Pancreas (tissue), 10 donors: ENCODE measurements at regions not wholly inside any gene's neighbourhood (a gene's known extent, or its start where the extent isn't known, plus 50 kb on each side); places are given as distances from the start of the nearest gene placed in this dataset.
A peak's percentile ranks its signal among the peaks of the same experiment; 100 is the strongest.

Experiments used
- ATAC-seq, 4 donors: fragments of 200-7000 bp; cut with Tn5 transposase; one replicate each; pipeline versions ENCODE4 v1.8.0 to v1.9.1; 2020; ENCODE audit warnings: mild to moderate bottlenecking in 4 of 4, moderate library complexity in 4 of 4
- DNase-seq, 6 donors: peaks; one replicate each; pipeline ENCODE4 v3.0.0-alpha.2; 2020
- FAIRE-seq: peaks from 2 replicates; lab custom pipeline; 2012; peaks lifted over from hg19 to GRCh38; lab: Jason Lieb, UNC
- H3K27ac ChIP-seq, 4 donors: fragments of 200-600 bp; sonication (generic); 1 replicate in 3 of 4; 2 replicates in 1 of 4; pipeline versions ENCODE4 v1.5.0 to v1.8.0; 2020
- H3K27me3 ChIP-seq, 4 donors: fragments of 200-600 bp; one replicate each; pipeline ENCODE4 v1.8.0; 2021
- H3K36me3 ChIP-seq, 3 donors: fragments of 200-600 bp; sonication (generic) in 1 of 3; one replicate each; pipeline versions ENCODE4 v1.5.0 to v1.8.0; 2020 to 2021
- H3K4me1 ChIP-seq, 3 donors: fragments of 200-600 bp; one replicate each; pipeline ENCODE4 v1.8.0; 2021
- H3K4me3 ChIP-seq, 4 donors: fragments of 200-600 bp; sonication (generic) in 2 of 4; one replicate each; pipeline versions ENCODE4 v1.5.0 to v1.8.0; 2020 to 2021
- H3K9me3 ChIP-seq, 4 donors: fragments of 200-600 bp; one replicate each; pipeline ENCODE4 v1.8.0; 2021
- WGBS, 2 donors: extraction: QIAGEN DNeasy Blood & Tissue Kit; methylation state at CpG; one replicate each; pipeline ENCODE4 v1.1.7; 2013; 5-methylcytosine and 5-hydroxymethylcytosine counted together
- intact Hi-C, 3 donors: fragments of 100-400 bp; cut with DNase I; formaldehyde crosslinking; loops; one replicate each; pipeline versions ENCODE4 v1.11.1 to v1.14.2; 2022
- TF ChIP-seq, protein P1 (sequence below), 4 donors: fragments of 200-600 bp; sonication (generic) in 3 of 4; IDR thresholded peaks; one replicate each; pipeline versions ENCODE4 v1.5.0 to v1.8.0; 2021; ENCODE audit warnings: antibody characterized with exemption in 4 of 4
- donor health status: healthy with polysubstance abuse.
- donor health status: DM: no; HTN: no; CAD: no; lungs with moderate emphysema.
- donor health status: DM: no; HTN: no; CAD: no.
- donor health status: control.
- donor health status: control.
- donor health status: Bipolar disorder and iron deficiency.
- donor health status: DM: yes; HTN: yes; CAD: no.
- donor health status: DM: no; HTN: no; CAD: no.
- donor health status: DM: no; HTN: no; CAD: no.
- donor health status: DM: yes; HTN: yes; CAD: no.

DNA sequence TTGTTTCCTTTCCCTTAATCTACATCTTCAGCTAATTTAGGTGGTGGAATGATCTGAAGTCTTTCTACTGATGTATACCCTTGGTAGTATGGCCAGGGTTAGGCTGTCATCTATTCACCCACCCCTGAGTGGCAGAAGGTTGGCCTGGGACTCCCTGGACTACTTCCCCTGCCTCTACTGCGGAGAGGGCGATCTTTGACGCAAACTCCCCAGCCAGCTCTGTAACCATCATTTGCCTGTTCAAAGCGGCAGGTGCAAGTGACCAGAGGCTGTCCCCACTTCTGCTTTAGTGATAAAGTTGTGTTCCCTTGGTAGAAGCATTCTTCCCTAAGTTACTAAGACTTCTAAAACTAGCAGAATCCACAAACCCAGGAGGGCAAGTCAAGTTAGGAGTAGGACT lies 70.8 kb upstream of the UNC5B start:
- no peak overlapping the region for H3K4me3 ChIP-seq
- ATAC-seq (no peak), FAIRE-seq (no peak), DNase-seq (no peak)
- H3K4me1 ChIP-seq: no peaks in the 10 kb centered on the region
- TF ChIP-seq, protein P1, sequence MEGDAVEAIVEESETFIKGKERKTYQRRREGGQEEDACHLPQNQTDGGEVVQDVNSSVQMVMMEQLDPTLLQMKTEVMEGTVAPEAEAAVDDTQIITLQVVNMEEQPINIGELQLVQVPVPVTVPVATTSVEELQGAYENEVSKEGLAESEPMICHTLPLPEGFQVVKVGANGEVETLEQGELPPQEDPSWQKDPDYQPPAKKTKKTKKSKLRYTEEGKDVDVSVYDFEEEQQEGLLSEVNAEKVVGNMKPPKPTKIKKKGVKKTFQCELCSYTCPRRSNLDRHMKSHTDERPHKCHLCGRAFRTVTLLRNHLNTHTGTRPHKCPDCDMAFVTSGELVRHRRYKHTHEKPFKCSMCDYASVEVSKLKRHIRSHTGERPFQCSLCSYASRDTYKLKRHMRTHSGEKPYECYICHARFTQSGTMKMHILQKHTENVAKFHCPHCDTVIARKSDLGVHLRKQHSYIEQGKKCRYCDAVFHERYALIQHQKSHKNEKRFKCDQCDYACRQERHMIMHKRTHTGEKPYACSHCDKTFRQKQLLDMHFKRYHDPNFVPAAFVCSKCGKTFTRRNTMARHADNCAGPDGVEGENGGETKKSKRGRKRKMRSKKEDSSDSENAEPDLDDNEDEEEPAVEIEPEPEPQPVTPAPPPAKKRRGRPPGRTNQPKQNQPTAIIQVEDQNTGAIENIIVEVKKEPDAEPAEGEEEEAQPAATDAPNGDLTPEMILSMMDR (IDR thresholded peaks at IDR 0.05): no peak
- intact Hi-C loops: no loop called here
- WGBS, 2 donors: 93 to 97% methylated on average over 4 of the region's 4 CpGs
- H3K27ac ChIP-seq: no peak overlapping the region
- H3K27me3 ChIP-seq: no peaks in the 10 kb centered on the region
- no peaks in the 10 kb centered on the region for H3K9me3 ChIP-seq
- no peaks in the 10 kb centered on the region for H3K36me3 ChIP-seq

DNA sequence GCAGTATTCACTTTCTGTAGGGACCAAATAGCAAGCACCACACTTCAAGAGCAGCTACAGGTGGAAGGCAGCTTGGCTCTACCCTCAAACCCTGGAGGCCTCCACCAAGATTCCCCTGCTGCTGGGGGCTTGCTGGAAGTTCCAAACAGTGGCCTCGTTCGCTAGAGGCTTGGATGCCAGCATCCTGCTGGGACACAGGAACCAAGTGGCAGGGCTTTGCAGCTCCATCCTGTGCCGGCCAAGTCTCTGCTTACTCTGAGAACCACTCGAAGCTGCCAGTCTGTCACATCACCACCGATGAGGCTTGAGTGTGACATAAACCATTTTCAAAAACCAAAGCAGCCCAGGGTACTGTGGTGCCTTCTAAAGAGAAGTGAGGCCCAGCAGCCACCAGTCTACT lies 69.2 kb upstream of the UNC5B start:
- Histone ChIP-seq H3K4me1 (no peaks in the 10 kb centered on the region), H3K36me3 (no peaks in the 10 kb centered on the region), H3K9me3 (no peaks in the 10 kb centered on the region), H3K27ac (no peak overlapping the region), H3K4me3 (no peak overlapping the region), H3K27me3 (no peaks in the 10 kb centered on the region)
- no peak for FAIRE-seq
- TF ChIP-seq, protein P1 (IDR thresholded peaks at IDR 0.05): no peak
- 71 to 84% methylated on average over 5 of the region's 5 CpGs for WGBS, 2 donors
- intact Hi-C loops: no loop called here
- ATAC-seq: no peak
- DNase-seq: no peak

- WGBS, 2 donors: 90% methylated on average over 4 of the region's 4 CpGs
- intact Hi-C loops: no loop called here
- ATAC-seq (peak in 1 of 4 donors; percentile 14), DNase-seq (no peak), FAIRE-seq (no peak)
- Histone ChIP-seq H3K4me3 (no peak overlapping the region), H3K9me3 (no peaks in the 10 kb centered on the region), H3K4me1 (no peaks in the 10 kb centered on the region), H3K36me3 (no peaks in the 10 kb centered on the region), H3K27me3 (no peaks in the 10 kb centered on the region), H3K27ac (no peak overlapping the region)
- TF ChIP-seq, protein P1 (IDR thresholded peaks at IDR 0.05): no peak
These were observed 68.8 kb upstream of the UNC5B start for GRCh38 chr10:71143610-71144009.

- TF ChIP-seq, protein P1 (IDR thresholded peaks at IDR 0.05): no peak
- H3K27me3 ChIP-seq: no peaks in the 10 kb centered on the region
- no peak overlapping the region for H3K27ac ChIP-seq
- intact Hi-C loops: no loop called here
- WGBS, 2 donors: 87 to 93% methylated on average over 4 of the region's 4 CpGs
- H3K36me3 ChIP-seq: no peaks in the 10 kb centered on the region
- H3K9me3 ChIP-seq: no peaks in the 10 kb centered on the region
- no peaks in the 10 kb centered on the region for H3K4me1 ChIP-seq
- H3K4me3 ChIP-seq: no peak overlapping the region
- FAIRE-seq (no peak), DNase-seq (no peak), ATAC-seq (no peak)
These were observed 67.5 kb upstream of the UNC5B start for GRCh38 chr10:71144824-71145223.

GRCh38 chr10:71145352-71145945 lies 66.9 kb upstream of the UNC5B start:
- no peak overlapping the region for H3K27ac ChIP-seq
- H3K9me3 ChIP-seq: no peaks in the 10 kb centered on the region
- 81 to 90% methylated on average over 3 of the region's 3 CpGs for WGBS, 2 donors
- intact Hi-C loops: no loop called here
- TF ChIP-seq, protein P1 (IDR thresholded peaks at IDR 0.05): no peak
- H3K4me3 ChIP-seq: no peak overlapping the region
- ATAC-seq (no peak), DNase-seq (no peak), FAIRE-seq (no peak)
- H3K36me3 ChIP-seq: no peaks in the 10 kb centered on the region
- no peaks in the 10 kb centered on the region for H3K4me1 ChIP-seq
- no peaks in the 10 kb centered on the region for H3K27me3 ChIP-seq
